CD4-positive, alpha-beta T cell (primary cell): ENCODE measurements at regions not wholly inside any gene's neighbourhood (a gene's known extent, or its start where the extent isn't known, plus 50 kb on each side); places are given as distances from the start of the nearest gene placed in this dataset.
A peak's percentile ranks its signal among the peaks of the same experiment; 100 is the strongest.

Source experiments
- ATAC-seq: fragments of 200-7000 bp; cut with Tn5 transposase; one replicate; pipeline ENCODE4 v1.10.0; 2022; ENCODE audit warnings: mild to moderate bottlenecking; ENCODE audit not compliant: poor library complexity
- CTCF ChIA-PET: fragments of 350-600 bp; sonication (Branson Sonifier 250); formaldehyde crosslinking; loops from one replicate; lab custom pipeline; 2021; ENCODE audit warnings: antibody characterized with exemption, inconsistent platforms; lab: Charles Lee
- POLR2A ChIA-PET: fragments of 350-600 bp; sonication (Branson Sonifier 250); formaldehyde crosslinking; loops from one replicate; lab custom pipeline; 2021; ENCODE audit warnings: antibody characterized with exemption, inconsistent platforms; lab: Charles Lee
- DNase-seq, 14 experiments: peaks; one replicate each; pipeline ENCODE4 v3.0.0-alpha.2; 2013 to 2020; ENCODE audit warnings: mixed read lengths in 2 of 14
- H3K27ac ChIP-seq, 2 donors: one replicate each; pipeline versions ENCODE4 v1.5.1 to v1.7.0; 2013; ENCODE audit warnings: low read length in 2 of 2, low read depth in 1 of 2, mild to moderate bottlenecking in 1 of 2
- H3K27me3 ChIP-seq, 2 experiments: 1 replicate in 1 of 2; 2 replicates in 1 of 2; pipeline versions ENCODE4 v1.6.1 to v1.7.0; 2013; ENCODE audit warnings: low read length in 2 of 2, control low read depth in 1 of 2, mild to moderate bottlenecking in 1 of 2, moderate library complexity in 1 of 2; ENCODE audit not compliant: insufficient read depth in 2 of 2, control insufficient read depth in 1 of 2
- H3K36me3 ChIP-seq: one replicate; pipeline ENCODE4 v1.6.1; 2013; ENCODE audit warnings: low read length, control low read depth; ENCODE audit not compliant: insufficient read depth
- H3K4me1 ChIP-seq: one replicate; pipeline ENCODE4 v1.6.1; 2013; ENCODE audit warnings: low read length, control low read depth; ENCODE audit not compliant: insufficient read depth
- H3K4me3 ChIP-seq: one replicate; pipeline ENCODE4 v1.5.1; 2013; ENCODE audit warnings: mild to moderate bottlenecking, low read length, moderate library complexity
- H3K9me3 ChIP-seq, 2 experiments: 1 replicate in 1 of 2; 2 replicates in 1 of 2; pipeline versions ENCODE4 v1.6.1 to v1.7.0; 2013; ENCODE audit warnings: low read length in 2 of 2, mild to moderate bottlenecking in 2 of 2, control low read depth in 1 of 2, moderate library complexity in 1 of 2; ENCODE audit not compliant: control insufficient read depth in 1 of 2, insufficient read depth in 1 of 2
- H3K27ac Mint-ChIP-seq: one replicate; pipeline ENCODE4 v1.8.0; 2020; ENCODE audit warnings: mixed read lengths
- H3K27me3 Mint-ChIP-seq: one replicate; pipeline ENCODE4 v1.8.0; 2021; ENCODE audit warnings: mixed read lengths
- H3K36me3 Mint-ChIP-seq: one replicate; pipeline ENCODE4 v1.8.0; 2021; ENCODE audit warnings: low read depth, mixed read lengths
- H3K4me1 Mint-ChIP-seq: one replicate; pipeline ENCODE4 v1.8.0; 2021; ENCODE audit warnings: low read depth, mixed read lengths
- H3K4me3 Mint-ChIP-seq: one replicate; pipeline ENCODE4 v1.8.0; 2020; ENCODE audit warnings: mild to moderate bottlenecking, mixed read lengths
- H3K9me3 Mint-ChIP-seq: one replicate; pipeline ENCODE4 v1.8.0; 2020; ENCODE audit warnings: mixed read lengths
- CTCF ChIP-seq: fragments of 200-600 bp; IDR thresholded peaks from one replicate; pipeline ENCODE4 v1.8.0; 2022; ENCODE audit warnings: antibody characterized with exemption, mild to moderate bottlenecking
- intact Hi-C, 2 experiments: fragments of 100-400 bp; cut with DNase I in 1 of 2; cut with micrococcal nuclease in 1 of 2; formaldehyde crosslinking; loops; one replicate each; pipeline versions ENCODE4 v1.15.1 to v1.9.0; 2023 to 2025; cut with DNase I, micrococcal nuclease

DNA sequence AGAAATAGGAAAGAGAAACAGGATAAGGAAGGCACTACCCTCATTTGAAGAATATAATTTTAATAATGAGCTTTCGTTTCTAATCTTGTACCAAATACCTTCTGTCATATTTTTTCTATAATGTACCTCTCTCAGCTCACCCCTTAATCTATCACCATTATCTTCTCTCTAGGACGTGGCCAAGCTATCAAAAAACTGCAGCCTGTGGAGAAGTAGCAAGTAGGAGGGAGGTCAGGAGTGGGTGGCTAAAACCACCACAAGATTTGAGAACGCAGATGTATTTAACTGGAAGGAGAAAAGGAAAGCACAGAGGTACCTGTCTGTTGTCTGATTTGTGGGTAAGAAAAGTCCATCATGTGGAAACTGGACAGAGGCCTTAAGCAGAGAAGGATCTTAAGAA lies 576.7 kb upstream of the DIPK2B start:
- CTCF ChIA-PET: interaction anchor here (0.8 to 1.5 kb wide), 2 partner anchors 10 to 25 kb away, joined by 3 to 4 read pairs; no protein-coding TSS in a partner anchor

GRCh38 chrX:45775468-45775867 lies 574.8 kb upstream of the DIPK2B start:
- no peak for ATAC-seq
- Mint-ChIP-seq H3K4me1 (peaks cover 78% of the 10 kb centered on the region), H3K9me3 (no peaks in the 10 kb centered on the region), H3K27me3 (no peaks in the 10 kb centered on the region), H3K4me3 (no peak overlapping the region), H3K36me3 (peaks cover 5% of the 10 kb centered on the region), H3K27ac (peak overlapping the region; percentile 80)
- DNase-seq: no peak
- no peak overlapping the region for H3K4me3 ChIP-seq
- no peaks in the 10 kb centered on the region for H3K9me3 ChIP-seq
- H3K27me3 ChIP-seq: no peaks in the 10 kb centered on the region
- no peak overlapping the region for H3K27ac ChIP-seq
- peaks cover 23% of the 10 kb centered on the region for H3K4me1 ChIP-seq
- POLR2A ChIA-PET: interaction anchor here (0.8 to 3.0 kb wide), 2 partner anchors 26 to 31 kb away, joined by 3 to 18 read pairs; no protein-coding TSS in a partner anchor
- intact Hi-C loops: loop anchor here in 1 of 2 experiments (2.0 kb wide), 1 partner anchor 23 kb away; no protein-coding TSS in a partner anchor
- no peaks in the 10 kb centered on the region for H3K36me3 ChIP-seq
- no peak for TF ChIP-seq CTCF
- CTCF ChIA-PET: no interaction called here

More for the DNA sequence above, 576.7 kb upstream of the DIPK2B start:
- Histone ChIP-seq H3K27me3 (no peaks in the 10 kb centered on the region), H3K9me3 (no peaks in the 10 kb centered on the region), H3K4me1 (peaks cover 13% of the 10 kb centered on the region), H3K27ac (no peak overlapping the region), H3K4me3 (no peak overlapping the region), H3K36me3 (no peaks in the 10 kb centered on the region)
- Mint-ChIP-seq H3K36me3 (no peaks in the 10 kb centered on the region), H3K27me3 (no peaks in the 10 kb centered on the region), H3K9me3 (no peaks in the 10 kb centered on the region), H3K4me1 (peaks cover 59% of the 10 kb centered on the region), H3K27ac (peak overlapping the region; percentile 51), H3K4me3 (no peak overlapping the region)
- ATAC-seq: no peak
- DNase-seq: no peak
- POLR2A ChIA-PET: interaction anchor here (0.7 kb wide), 1 partner anchor 31 kb away, joined by 4 read pairs; no protein-coding TSS in a partner anchor
- intact Hi-C loops: no loop called here
- TF ChIP-seq CTCF: no peak

DNA sequence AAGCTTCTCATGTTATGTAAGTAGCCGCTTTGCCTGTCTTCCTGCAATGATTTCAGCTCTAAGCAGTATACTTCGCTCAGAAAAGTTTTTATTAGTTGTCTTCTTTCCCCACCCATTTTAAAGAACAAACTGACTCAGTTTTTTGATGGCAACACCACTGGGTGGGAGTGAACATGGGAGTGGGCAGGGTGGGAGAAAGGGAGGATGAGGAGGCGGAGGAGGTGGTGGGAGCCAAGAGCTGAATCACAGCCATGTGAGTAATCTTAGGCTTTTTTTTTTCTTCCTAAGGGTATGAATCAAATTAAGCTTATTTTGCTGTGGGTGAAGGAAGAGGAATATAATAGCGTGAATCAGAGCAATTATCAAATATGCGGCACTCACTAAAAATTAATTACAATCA lies 574.3 kb upstream of the DIPK2B start:
- Mint-ChIP-seq H3K9me3 (no peaks in the 10 kb centered on the region), H3K4me1 (peaks cover 83% of the 10 kb centered on the region), H3K4me3 (no peak overlapping the region), H3K27me3 (no peaks in the 10 kb centered on the region), H3K36me3 (peaks cover 5% of the 10 kb centered on the region), H3K27ac (peak overlapping the region; percentile 80)
- intact Hi-C loops: loop anchor here in 1 of 2 experiments (2.0 kb wide), 1 partner anchor 24 kb away; no protein-coding TSS in a partner anchor
- POLR2A ChIA-PET: interaction anchor here (1.0 to 3.0 kb wide), 3 partner anchors 16 to 68 kb away, joined by 3 to 18 read pairs (median 3); no protein-coding TSS in a partner anchor
- no peaks in the 10 kb centered on the region for H3K27me3 ChIP-seq
- TF ChIP-seq CTCF: no peak
- no peak for DNase-seq
- peaks cover 26% of the 10 kb centered on the region for H3K4me1 ChIP-seq
- CTCF ChIA-PET: no interaction called here
- no peak overlapping the region for H3K4me3 ChIP-seq
- no peaks in the 10 kb centered on the region for H3K36me3 ChIP-seq
- no peak overlapping the region for H3K27ac ChIP-seq
- no peaks in the 10 kb centered on the region for H3K9me3 ChIP-seq
- no peak for ATAC-seq
